ENCODE measurements at regions not wholly inside any gene's neighbourhood (a gene's known extent, or its start where the extent isn't known, plus 50 kb on each side); places are given as distances from the start of the nearest gene placed in this dataset.

DNA sequence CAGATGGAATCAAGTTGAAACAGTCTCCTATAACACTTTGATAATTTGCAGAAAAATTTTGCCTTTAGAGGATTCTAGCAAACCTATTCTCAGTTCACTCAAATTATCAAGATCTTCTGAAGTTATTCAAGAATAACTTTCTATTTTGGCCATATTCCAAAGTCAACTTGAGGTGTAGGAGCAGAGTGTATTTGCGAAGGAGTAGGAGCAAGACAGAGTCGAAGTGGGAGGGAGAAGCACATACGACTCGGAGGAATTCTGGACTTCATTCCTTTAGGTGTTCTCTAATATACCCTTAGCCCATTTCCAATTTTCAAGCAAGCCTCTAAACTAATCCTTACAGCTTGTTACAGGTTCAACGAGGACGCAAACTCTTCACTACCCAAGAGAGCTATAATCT is 252.9 kb downstream of the GPM6A start:
- H3K4me3 ChIP-seq (ENCODE audit: control insufficient read depth, low read depth, low read length) = no peak overlapping the region
- TF ChIP-seq, protein P1, sequence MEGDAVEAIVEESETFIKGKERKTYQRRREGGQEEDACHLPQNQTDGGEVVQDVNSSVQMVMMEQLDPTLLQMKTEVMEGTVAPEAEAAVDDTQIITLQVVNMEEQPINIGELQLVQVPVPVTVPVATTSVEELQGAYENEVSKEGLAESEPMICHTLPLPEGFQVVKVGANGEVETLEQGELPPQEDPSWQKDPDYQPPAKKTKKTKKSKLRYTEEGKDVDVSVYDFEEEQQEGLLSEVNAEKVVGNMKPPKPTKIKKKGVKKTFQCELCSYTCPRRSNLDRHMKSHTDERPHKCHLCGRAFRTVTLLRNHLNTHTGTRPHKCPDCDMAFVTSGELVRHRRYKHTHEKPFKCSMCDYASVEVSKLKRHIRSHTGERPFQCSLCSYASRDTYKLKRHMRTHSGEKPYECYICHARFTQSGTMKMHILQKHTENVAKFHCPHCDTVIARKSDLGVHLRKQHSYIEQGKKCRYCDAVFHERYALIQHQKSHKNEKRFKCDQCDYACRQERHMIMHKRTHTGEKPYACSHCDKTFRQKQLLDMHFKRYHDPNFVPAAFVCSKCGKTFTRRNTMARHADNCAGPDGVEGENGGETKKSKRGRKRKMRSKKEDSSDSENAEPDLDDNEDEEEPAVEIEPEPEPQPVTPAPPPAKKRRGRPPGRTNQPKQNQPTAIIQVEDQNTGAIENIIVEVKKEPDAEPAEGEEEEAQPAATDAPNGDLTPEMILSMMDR (conservative IDR thresholded peaks at IDR 0.05; ENCODE audit: control insufficient read depth, insufficient read depth, low read depth, low read length) = no peak
- DNase-seq (ENCODE audit: low read depth) = no peak

DNA sequence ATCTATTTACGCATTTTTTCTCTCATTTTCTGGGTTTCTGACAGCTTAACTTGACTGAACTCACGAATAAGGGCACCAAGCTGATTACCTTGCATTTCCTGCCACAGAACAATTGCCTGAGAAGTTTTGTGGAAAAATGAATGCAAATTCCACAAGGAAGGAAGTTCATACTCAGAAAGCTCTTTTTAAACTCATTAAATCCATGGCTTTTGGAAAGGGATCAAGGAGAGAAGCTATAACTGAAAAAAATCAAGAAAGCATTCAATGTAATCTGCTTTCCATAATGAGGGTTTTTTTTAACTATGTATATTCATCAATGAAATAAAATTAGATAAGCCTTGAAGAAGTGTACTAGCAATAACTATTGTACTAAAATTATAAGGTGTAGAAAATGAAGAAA is 252.5 kb downstream of the GPM6A start:
- H3K4me3 ChIP-seq (ENCODE audit: control insufficient read depth, low read depth, low read length) = no peak overlapping the region
- TF ChIP-seq, protein P1 (conservative IDR thresholded peaks at IDR 0.05; ENCODE audit: control insufficient read depth, insufficient read depth, low read depth, low read length) = no peak
- DNase-seq (ENCODE audit: low read depth) = no peak

DNA sequence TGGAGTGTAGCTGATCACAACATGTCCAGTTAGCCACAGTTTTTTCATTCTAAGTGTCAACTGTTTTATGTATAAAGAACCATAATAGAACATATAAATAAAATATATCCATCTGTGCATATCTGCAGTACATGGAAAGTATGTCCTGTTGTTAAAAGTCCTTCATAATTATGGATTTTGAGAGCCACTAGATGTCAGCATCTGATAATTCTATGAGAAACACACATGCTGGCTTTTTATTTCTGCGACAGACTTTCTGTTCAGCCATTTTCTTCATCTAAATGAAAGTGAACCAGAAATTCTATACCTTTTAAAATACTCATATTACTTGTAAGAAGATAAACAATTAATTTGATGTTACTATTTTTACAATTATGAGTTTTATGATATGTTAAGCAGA is 251.5 kb downstream of the GPM6A start:
- H3K4me3 ChIP-seq (ENCODE audit: control insufficient read depth, low read depth, low read length) = no peak overlapping the region
- TF ChIP-seq, protein P1 (conservative IDR thresholded peaks at IDR 0.05; ENCODE audit: control insufficient read depth, insufficient read depth, low read depth, low read length) = peak; percentile 26
- peak; percentile 38 for DNase-seq (ENCODE audit: low read depth)

DNA sequence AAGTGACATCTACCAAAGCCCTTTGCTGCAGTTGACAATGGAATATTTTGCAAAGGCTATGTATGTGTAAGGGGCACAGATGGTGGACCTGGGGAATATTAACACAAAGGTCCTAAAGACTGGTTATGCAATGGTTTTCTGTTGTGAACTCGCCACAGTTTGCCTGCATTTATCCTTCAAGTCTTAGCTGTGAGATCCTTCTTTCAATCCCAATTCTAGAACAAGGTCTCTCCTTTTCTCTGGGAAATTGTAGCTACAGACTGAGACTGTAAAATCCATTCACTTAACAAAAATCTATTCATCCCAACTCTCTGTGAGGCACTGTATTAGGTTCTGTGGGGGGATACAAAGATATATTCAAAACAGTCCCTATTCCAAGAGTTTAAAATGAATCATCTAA is 250.4 kb downstream of the GPM6A start:
- DNase-seq (ENCODE audit: low read depth) = no peak
- no peak overlapping the region for H3K4me3 ChIP-seq (ENCODE audit: control insufficient read depth, low read depth, low read length)
- TF ChIP-seq, protein P1 (conservative IDR thresholded peaks at IDR 0.05; ENCODE audit: control insufficient read depth, insufficient read depth, low read depth, low read length) = no peak

DNA sequence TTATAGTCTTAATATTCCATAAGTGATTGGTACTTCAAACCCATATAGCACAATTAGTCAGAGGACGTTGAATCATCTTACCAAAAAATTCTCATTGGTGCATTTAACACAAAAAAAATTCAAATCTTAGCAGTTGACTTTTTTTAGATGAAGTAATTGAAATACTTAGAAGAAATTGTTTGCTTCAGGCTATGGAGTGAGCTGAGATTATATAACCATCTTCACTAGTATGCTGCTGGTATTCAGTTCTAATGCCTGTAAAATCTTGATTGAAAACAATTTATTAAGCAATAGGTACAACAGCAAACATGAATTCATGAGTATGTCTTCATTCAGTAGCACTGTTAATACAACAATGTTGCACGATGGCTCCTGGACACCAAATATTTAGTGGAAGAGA is 250.0 kb downstream of the GPM6A start:
- DNase-seq (ENCODE audit: low read depth) = no peak
- H3K4me3 ChIP-seq (ENCODE audit: control insufficient read depth, low read depth, low read length) = no peak overlapping the region
- TF ChIP-seq, protein P1 (conservative IDR thresholded peaks at IDR 0.05; ENCODE audit: control insufficient read depth, insufficient read depth, low read depth, low read length) = no peak

DNA sequence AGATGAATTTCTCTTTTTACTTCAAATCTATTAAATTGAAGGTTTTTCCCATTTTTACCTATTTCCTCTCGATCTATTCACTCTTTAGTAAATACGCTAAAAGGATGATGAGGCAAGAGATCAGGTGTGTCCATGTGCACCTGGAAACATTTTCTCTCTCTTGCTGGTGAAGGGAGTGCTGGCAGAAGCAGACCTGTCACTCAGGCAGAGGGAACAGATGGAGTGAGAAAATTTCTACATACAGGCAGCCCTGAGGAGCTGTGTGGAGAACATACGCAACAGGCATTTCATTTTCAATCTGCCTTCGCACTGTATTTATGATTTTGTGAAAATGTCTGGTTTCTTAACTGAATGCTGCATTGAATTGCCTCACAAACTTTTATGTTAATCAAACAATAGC is 249.5 kb downstream of the GPM6A start:
- H3K4me3 ChIP-seq (ENCODE audit: control insufficient read depth, low read depth, low read length) = no peak overlapping the region
- TF ChIP-seq, protein P1 (conservative IDR thresholded peaks at IDR 0.05; ENCODE audit: control insufficient read depth, insufficient read depth, low read depth, low read length) = no peak

More for the DNA sequence above, 249.5 kb downstream of the GPM6A start:
- DNase-seq (ENCODE audit: low read depth) = no peak

Data from fibroblast of mammary gland (primary cell).